HG03025 (cell line): ENCODE measurements at regions not wholly inside any gene's neighbourhood (a gene's known extent, or its start where the extent isn't known, plus 50 kb on each side); places are given as distances from the start of the nearest gene placed in this dataset.

ENCODE experiments used
- ATAC-seq: cut with Tn5 transposase; IDR thresholded peaks from one replicate; pipeline ENCODE4 v1.9.1; 2021; ENCODE audit warnings: mild to moderate bottlenecking, moderate library complexity; ENCODE audit not compliant: unreplicated experiment, low FRiP score

DNA sequence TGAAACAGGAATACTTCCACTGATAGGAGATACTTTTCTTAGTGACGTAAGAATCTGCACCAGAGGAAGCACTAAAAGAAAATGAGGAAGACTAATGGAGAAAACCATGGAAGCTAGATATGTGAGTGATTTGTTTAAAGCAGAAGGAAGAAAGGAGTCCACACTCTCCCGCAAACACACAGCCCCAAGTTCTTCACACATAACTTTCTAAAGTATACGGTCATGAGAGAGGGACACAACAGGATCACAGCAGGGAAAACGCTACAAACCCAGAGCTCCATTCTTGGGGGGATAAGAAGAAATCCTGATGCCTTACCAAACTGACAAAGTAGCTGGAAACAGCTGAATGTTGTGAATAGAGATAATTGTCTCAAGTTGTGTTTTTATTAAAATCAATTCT, 222.2 kb upstream of the TMEM161B start:
- no peak for ATAC-seq

DNA sequence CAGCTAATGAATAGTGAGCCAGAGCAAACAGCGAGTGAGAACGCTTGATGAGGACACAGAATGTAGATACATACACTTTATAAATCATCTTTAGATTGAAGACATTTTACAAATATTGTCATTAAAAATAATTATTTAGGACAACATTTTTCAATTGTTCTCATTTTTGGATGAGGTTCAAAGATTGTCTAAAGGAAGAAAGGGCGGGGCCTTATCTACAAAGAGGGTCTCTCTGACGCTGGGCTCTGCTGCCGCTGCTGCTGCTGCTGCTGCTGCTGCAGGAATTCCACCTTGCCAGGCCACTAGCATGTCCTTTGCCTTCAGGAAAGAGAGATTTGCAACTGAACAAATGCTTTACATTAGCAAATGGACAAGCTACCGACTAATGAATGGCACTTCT, 220.7 kb upstream of the TMEM161B start:
- ATAC-seq, result no peak

DNA sequence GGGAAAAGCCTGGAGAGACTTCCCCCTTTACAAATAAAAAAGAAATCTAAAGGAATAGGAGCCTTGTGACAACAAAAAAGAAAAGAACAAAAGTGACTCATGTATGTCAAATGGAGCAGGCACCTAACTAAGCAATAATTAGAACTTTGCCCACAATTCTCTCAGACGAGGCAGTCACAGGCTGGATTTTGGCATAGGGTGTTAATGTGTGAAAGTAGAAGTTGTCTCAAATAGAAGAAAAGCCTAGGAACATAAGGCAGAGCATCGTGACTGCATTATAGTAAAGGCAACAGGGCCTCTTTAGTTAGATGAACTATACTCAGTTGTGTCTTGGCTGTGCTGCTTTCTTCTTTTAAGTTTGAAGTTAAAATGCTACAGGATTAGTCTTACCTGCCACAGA, 219.9 kb upstream of the TMEM161B start:
- ATAC-seq, result no peak

DNA sequence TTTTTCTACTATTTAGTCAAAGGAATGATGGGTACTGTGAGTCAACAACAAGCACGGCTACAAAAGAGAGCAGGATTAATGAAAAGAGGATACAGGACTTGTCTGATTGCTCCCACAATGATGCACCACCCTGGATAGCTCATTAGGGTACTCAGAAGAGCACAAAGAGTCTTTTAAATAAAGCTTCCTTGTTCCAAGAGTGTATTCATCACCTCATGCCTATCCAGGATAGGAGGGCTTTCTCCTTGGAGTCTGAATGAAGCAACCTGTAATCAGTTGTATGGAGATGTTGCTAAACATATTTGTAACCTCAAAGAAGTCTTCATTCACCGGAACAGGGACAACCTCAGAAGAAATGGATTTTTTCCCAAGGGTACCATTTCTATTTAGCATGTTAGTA, 219.5 kb upstream of the TMEM161B start:
- no peak for ATAC-seq

DNA sequence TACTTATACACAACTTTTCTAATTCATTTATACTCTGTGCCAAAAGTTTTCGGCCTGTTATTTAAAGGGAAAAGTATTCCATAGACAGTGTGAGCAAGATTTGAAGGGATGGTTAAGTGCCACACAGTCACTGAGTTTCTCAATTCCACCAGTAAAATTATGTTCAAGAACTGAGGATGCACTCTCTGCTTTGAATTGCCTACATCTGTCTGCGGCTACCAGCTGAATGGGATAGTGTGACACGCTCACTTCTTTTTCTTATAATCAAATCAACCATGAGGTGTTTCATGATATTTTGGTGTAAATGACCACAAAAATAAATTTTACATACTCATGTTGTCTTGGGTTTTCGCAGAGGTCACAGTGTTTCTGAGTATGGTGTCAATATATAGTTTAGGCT, 218.4 kb upstream of the TMEM161B start:
- no peak for ATAC-seq

DNA sequence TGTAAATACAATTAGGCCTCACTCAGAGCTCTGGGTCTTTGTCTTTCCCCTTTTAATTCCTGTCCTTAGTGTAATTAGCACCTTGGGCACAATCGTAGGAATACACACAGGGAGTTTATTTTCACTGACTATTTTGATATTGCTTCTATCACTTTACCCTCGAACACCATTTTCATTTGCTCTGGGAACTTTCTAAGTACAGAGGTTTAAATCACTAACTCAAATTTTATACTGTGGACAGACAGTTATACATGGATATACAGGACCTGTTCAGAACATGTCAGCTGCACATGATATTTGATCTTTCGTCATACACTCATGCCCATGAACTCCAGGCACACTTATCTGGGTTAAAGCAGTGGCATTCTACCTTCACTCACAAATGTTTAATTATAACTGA, 217.8 kb upstream of the TMEM161B start:
- ATAC-seq, result no peak

DNA sequence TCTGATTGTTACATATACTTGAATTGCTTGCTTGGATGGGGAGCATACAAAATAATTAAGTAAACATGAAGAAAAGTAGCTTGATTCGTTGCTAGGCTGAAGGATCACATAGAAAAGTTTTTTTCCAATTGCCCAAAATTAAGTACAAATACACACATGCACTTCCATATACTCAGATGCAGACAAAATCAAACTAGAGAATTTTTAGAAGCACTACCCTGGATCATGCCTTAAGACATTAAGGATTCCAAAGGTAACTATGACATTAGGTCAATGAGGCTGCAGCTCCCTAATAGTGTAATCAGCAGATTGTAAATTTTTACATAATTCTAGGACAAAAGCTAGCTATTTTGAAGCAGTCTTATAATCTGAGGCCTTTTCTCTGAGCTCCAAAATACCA, 216.9 kb upstream of the TMEM161B start:
- no peak for ATAC-seq

DNA sequence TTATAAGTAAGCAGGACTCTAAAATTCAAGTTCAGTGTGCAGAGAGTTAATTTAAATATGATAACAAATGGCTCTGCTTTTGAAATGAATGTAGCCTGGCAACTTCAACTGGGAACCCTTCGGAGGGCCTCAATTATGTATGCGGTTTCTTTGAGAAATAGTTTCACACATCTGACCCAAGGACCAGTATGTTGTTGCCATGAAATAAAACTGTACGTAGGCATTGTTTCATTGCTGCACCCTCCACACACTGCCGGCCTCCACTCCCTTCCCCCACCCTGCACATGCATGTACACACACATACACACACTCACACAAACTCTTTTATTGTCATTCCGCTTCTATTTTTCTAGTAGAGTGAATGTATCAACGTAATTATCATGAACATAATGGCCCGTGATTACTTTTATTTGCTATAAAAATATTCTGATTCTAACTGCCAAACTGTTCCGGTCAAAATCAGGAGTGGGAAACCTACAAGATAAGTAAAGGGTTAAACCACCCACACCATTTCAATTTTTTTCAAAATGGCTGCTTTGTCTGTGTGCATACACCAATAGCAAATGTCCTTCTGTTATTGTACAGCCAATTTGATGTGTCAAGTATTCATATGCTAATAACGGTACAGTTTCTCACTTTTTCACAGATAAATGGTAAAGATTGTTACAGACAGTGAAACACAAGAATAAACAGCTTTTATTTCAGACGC, 215.5 kb upstream of the TMEM161B start:
- no peak for ATAC-seq

DNA sequence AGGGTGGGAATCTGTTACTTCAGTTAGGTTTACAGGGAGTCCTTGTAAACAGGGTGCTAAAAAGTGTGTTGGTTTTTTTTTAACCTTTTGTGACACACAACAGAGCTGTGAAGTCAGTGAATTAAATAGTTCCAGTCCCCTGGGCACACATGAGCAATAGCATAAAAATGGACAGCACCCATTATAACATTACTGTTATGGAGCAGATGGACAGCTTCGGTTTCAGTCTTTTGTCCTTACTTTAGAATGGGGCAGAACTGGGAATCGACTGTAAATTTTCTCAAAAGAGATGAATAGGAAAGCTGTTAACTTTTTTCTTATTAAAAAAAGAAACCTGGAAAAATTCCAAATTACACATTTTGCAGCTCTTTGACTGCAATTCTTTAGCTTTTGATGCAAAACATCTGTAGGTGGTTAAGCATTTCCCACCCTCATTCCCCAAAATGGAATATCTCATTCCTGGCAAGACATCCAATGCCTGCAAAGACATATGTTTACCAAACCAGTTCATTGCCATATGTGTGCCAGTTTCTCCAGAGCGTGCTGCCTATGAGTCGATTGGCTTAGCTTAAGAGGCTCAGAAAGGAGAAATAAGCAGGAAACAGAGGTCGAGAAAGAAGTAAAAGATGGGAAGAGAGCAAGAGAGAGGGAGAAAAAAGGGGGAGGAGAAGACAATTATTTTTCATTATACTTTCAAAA, 212.3 kb upstream of the TMEM161B start:
- ATAC-seq, result no peak

DNA sequence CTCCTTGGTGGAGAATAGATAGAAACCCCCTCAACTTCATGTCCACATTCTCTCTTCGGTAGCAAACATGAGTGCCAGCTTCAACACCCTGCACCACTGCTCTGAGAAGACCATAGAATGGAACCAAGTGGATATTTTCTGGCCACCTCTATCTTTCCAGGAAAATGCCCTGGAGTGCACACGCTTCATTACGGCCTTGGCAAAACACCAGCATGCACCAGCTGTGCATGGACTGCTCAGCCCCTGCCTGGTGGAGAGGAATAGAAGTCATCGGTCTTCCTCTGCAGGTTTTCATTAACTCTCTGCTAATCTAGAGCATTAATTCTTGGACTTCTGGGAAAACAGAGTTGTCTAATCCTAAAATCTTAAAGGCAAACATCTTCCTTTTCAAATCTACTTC, 211.6 kb upstream of the TMEM161B start:
- ATAC-seq, result no peak

DNA sequence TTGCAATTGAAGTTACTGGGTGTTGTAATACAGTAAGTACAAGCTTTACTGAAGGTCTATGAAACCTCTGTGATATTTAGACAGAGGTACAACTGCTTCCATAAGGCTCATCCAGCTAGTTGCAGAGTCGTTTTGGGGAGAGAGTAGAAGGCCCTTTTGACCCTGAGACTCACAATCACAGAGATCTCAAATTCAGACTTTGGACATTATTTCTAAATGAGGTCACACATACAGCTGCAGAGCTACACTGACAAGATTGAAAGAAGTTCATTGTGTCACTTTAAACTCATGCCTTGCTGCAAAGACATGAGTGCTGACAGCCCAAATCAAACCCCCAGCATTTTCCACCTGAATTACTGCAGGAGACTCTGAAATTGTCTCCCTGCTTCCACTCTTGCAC, 205.9 kb upstream of the TMEM161B start:
- ATAC-seq, result no peak

DNA sequence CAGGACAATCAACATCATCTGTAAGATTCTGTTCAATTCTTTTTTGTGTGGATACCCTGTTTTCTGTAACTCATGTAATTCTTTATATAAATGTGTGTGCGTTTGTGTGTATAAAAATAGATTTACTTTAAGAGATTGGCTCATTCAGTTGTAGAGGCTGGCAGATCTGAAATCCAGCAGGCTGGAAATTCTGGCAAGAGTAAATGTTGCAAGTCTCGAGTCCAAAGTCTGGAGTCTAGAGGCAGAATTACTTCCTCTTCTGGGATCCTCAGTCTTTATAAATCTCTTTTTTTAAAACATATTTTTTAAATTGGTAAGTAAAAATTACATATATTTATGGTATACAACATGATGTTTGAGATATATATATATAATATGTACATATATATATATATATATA, 202.1 kb upstream of the TMEM161B start:
- no peak for ATAC-seq

DNA sequence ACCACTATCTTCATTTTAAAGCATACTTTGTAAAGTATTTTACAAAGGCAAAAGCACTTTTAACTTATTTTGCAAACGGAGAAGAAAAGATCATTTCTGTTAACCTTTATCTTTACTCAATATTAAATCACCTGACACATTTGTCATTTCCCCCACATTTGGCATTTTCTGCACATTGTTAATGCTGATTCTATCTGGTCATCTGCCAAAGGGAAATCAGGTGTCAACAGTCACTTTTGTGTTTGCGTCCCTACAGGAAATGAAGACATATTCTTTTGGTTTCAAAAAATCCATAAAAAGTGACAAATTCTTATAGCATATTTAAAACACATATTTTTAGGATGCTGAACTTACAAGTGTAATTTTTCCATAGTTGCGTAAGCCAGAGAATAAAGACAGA, 191.3 kb upstream of the TMEM161B start:
- ATAC-seq, result no peak

DNA sequence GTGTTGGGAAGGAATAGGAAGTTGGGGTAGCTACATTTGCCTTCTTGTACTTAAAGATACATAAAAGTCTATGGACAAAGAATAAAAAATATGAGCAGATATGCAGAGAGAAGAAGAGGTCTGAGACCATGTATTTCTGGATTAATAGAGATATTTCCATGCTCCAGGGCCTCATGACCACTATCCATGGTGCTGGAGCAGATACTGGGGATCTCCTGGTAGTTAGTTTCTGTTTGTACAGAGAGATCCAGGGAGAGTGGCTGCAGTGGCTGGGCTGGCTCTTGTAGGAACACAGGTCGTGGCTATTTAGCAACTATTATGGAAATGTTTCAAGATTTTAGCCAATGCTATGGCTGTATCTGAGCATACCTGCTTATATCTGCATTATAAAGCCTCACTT, 184.2 kb upstream of the TMEM161B start:
- ATAC-seq, result no peak

DNA sequence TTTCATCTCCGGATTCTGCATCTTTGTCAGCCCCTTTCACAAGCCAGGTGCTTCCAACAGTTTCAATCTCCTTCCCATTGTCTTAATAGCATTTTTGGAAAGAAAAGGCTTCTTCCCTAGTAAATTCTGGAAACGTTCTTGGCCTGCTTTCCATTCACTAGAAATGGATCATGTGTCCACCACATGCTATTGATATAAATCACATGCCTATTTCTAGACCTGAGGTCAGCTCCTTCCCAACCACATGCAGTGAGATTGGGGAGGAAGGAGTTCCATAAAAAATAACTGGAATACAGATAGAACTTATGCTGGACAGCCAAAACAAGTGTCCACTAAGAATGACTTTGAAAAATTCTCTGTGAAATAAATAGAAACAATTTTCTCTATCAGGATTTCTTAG, 181.6 kb upstream of the TMEM161B start:
- no peak for ATAC-seq

DNA sequence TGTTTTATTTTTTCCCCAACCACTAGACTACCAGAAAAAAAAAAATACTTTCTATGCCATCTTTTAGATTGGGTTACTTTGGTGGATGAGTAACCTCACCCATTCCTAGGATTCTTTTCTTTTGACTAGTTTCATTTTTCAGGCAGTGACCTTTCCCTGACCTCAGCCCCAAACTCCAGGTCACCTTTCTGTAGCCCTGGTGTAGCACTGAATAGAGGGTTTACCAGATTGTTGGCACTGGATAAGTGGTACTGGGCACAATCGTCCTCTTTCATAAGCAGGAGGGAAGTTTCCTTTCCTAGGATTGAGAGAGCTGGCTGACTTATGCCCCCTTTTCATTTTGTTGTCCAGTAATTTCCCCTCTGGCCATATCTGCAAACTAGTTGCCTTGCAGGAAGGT, 169.4 kb upstream of the TMEM161B start:
- no peak for ATAC-seq

DNA sequence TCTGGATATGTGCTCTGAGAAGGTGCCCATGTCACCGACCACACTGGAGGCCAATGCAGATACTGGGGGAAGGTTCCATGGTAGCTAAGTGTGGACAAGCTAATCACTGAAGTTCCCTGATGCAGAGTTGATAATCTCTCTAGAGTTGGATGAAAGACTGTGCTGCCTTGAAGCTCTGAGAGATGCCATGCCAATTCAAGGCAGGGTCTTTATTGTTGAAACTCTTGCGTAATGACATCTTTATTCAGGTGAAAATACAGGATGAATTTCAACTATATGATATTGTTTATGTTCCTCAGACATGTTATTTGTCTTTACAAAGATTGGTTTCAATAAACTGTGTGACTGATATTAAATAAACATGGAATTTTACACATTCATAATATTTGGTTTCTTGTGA, 167.6 kb upstream of the TMEM161B start:
- no peak for ATAC-seq

DNA sequence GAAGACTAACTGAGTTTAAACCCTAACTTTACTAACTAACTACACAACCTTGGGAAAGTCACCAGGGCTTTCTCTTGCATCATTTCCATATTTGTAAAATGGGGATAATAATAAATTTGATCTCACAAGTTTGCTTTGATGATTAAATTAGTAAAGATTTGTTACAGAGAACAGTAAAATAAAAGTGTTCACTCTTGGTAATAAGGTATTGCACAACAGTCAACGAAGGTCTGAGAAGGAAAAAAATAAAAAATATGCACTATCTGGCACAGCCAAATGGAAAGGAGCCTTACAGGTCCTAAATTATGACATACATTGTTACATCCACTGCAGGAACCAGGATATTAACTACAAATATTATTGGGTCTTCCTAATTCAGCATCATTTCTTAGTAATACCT, 160.0 kb upstream of the TMEM161B start:
- ATAC-seq, result no peak

DNA sequence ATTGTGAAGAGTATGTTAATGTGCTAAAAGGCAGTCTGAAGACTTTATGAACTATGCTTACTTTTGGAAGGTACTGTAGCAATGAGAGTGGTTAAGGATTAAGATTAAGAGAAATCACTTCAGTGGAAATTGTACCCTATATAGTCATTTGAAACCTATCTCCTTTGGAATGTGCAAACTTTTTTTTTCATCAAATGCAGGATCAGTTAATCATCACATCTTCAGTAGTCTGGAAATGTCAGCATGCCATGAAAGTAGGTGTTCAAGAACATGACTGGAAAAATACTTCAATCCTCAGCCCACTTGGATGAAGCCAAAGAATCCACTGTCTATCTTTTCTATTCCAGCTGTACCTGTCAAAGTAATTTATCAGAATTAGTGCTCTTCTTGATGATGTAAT, 157.8 kb upstream of the TMEM161B start:
- ATAC-seq, result no peak

DNA sequence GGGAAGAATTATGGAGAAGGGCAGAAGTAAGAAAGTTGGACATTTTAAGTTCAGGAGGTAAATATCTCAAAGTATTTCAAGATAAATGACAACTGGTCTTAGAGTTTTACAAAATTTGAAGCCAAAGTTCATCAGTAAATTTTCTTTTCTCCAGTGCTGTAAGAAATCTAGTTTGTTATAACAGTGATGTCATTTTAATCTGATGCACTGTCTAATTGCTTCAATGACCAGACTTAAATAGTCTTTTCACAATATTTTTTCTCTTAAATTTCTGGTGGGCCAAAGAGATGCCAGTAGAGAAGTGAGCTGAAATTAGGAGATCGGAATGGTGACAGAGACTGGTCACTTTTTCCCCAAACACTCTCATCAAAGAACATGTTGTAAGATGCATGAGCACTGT, 156.5 kb upstream of the TMEM161B start:
- no peak for ATAC-seq

DNA sequence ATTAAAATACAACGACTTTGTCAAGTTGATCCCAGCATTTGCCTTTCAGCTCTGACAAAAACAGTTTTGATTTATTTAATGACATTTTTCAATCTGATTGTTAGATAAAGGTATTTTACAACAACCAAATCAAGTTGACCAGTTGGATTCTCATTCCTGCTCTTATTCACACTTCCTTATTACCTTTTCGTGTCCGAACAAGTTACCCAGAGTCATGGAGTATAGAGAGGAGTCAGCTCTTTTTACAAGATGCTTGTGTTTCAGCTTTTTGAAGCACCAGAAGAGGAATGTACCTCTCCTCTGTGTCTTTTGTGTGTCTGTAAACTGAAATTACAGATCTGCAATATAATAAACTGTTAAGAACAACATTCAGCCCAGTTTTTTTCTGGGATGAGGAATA, 151.3 kb upstream of the TMEM161B start:
- ATAC-seq, result no peak

DNA sequence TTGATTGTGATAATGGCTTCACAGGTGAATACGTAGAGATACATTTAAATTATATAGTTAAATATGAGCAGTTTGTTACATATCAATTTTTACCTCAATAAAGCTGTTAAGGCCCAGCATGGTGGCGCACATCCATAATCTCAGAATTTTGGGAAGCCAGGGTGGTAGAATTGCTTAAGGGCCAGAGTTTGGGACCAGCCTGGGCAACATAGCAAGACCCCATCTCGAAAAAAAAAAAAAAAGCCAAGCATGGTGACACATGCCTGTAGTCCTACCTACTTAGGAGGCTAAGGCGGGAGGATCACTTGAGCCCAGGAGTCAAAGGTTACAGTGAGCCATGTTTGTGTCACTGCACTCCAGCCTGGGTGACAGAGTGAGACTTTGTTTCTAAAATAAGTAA, 138.7 kb upstream of the TMEM161B start:
- ATAC-seq, result no peak

DNA sequence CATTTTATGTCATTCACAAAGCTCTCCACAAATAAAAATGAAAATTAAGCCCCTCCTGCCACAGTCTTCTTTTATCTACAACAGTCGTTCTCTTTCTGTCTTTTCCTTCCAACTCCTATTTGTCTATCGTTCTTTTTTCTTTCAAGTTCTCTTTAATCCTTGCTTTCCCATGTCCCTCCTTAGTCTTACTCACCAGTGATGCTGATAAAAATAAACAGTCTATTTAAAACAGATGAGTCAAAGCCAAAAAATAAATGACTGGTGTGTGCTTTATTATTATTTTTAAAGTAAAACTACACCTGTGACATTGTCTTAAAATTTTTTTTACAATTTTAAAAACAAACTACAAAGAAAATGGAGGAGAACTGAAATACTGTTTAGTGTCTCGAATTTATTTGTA, 137.1 kb upstream of the TMEM161B start:
- no peak for ATAC-seq
